Neural progenitor cell (in vitro differentiated cells): ENCODE measurements at regions not wholly inside any gene's neighbourhood (a gene's known extent, or its start where the extent isn't known, plus 50 kb on each side); places are given as distances from the start of the nearest gene placed in this dataset.

Source experiments
- CTCF ChIP-seq: fragments of 200-600 bp; sonication (generic); IDR thresholded peaks from 2 replicates; pipeline ENCODE4 v1.5.1; 2017; ENCODE audit warnings: antibody characterized with exemption, mild to moderate bottlenecking
- EZH2 ChIP-seq: fragments of 200-600 bp; sonication (generic); IDR thresholded peaks from 2 replicates; pipeline ENCODE4 v1.6.1; 2017; ENCODE audit warnings: antibody characterized with exemption, mild to moderate bottlenecking, moderate library complexity
- EZH2phosphoT487 ChIP-seq: fragments of 200-600 bp; sonication (generic); IDR thresholded peaks from 2 replicates; pipeline ENCODE4 v1.6.1; 2017; ENCODE audit warnings: antibody characterized with exemption

- TF ChIP-seq EZH2phosphoT487 (no peak), CTCF (no peak), EZH2 (no peak)
Observed at GRCh38 chr1:168987330-168987729, 119.2 kb upstream of the ATP1B1 start.
